H1 (cell line): ENCODE measurements at regions not wholly inside any gene's neighbourhood (a gene's known extent, or its start where the extent isn't known, plus 50 kb on each side); places are given as distances from the start of the nearest gene placed in this dataset.

Source experiments
- CTCF ChIA-PET: fragments of 300-600 bp; sonication (Branson Sonifier 250); formaldehyde crosslinking; loops from one replicate; lab custom pipeline; 2021; ENCODE audit not compliant: partially characterized antibody; lab: Charles Lee
- POLR2A ChIA-PET: fragments of 300-600 bp; sonication (Branson Sonifier 250); formaldehyde crosslinking; loops from one replicate; lab custom pipeline; 2021; ENCODE audit warnings: inconsistent platforms; ENCODE audit not compliant: partially characterized antibody; lab: Charles Lee
- DNase-seq, 2 experiments: peaks; one replicate each; pipeline versions ENCODE4 v3.0.0 to v3.0.0-alpha.2; 2010 to 2022; ENCODE audit warnings: low spot score in 2 of 2, low read depth in 1 of 2, mixed read lengths in 1 of 2
- FAIRE-seq: peaks from 2 replicates; lab custom pipeline; 2011; peaks lifted over from hg19 to GRCh38; lab: Jason Lieb, UNC
- H2AFZ ChIP-seq: 2 replicates; pipeline ENCODE4 v1.8.1; 2012; ENCODE audit warnings: low read length, inconsistent platforms
- H2AK5ac ChIP-seq: 2 replicates; pipeline ENCODE4 v1.6.1; 2013; ENCODE audit warnings: low read depth, low read length
- H2BK120ac ChIP-seq: replicated peaks from 2 replicates; pipeline ENCODE3; 2013; ENCODE audit warnings: low read depth, low read length, inconsistent platforms
- H2BK12ac ChIP-seq: 2 replicates; pipeline ENCODE4 v1.6.1; 2013; ENCODE audit warnings: low read depth, low read length
- H2BK15ac ChIP-seq: 2 replicates; pipeline ENCODE4 v1.6.1; 2013; ENCODE audit warnings: low read length
- H2BK20ac ChIP-seq: 2 replicates; pipeline ENCODE4 v1.6.1; 2013; ENCODE audit warnings: low read length
- H2BK5ac ChIP-seq: 2 replicates; pipeline ENCODE4 v1.6.1; 2013; ENCODE audit warnings: low read depth, low read length
- H3K14ac ChIP-seq: 2 replicates; pipeline ENCODE4 v1.6.1; 2013; ENCODE audit warnings: inconsistent platforms; ENCODE audit not compliant: insufficient read length
- H3K18ac ChIP-seq: 2 replicates; pipeline ENCODE4 v1.6.1; 2013; ENCODE audit warnings: low read length; ENCODE audit errors: extremely low read depth
- H3K23ac ChIP-seq: 2 replicates; pipeline ENCODE4 v1.6.1; 2013; ENCODE audit warnings: inconsistent platforms; ENCODE audit not compliant: insufficient read length
- H3K23me2 ChIP-seq: 2 replicates; pipeline ENCODE4 v1.6.1; 2013; ENCODE audit warnings: low read depth, low read length
- H3K27ac ChIP-seq: 2 replicates; pipeline ENCODE4 v1.6.1; 2011; ENCODE audit warnings: low read depth, low read length, inconsistent platforms
- H3K27me3 ChIP-seq, 4 experiments: replicated peaks in 1 of 4; 1 replicate in 1 of 4; 2 replicates in 3 of 4; pipeline versions ENCODE4 v1.6.1 to v1.8.1; 2011 to 2013; ENCODE audit warnings: low read length in 3 of 4, mild to moderate bottlenecking in 3 of 4, inconsistent platforms in 2 of 4, mixed read lengths in 2 of 4, moderate library complexity in 1 of 4; ENCODE audit not compliant: control insufficient read depth in 3 of 4, insufficient read depth in 3 of 4; ENCODE audit errors: extremely low read depth in 1 of 4
- H3K36me3 ChIP-seq, 4 experiments: 2 replicates each; pipeline versions ENCODE4 v1.6.1 to v1.8.1; 2011 to 2013; ENCODE audit warnings: mild to moderate bottlenecking in 4 of 4, low read length in 3 of 4, moderate library complexity in 2 of 4, control low read depth in 1 of 4, inconsistent platforms in 1 of 4; ENCODE audit not compliant: insufficient read depth in 4 of 4, control insufficient read depth in 2 of 4
- H3K4ac ChIP-seq: replicated peaks from 2 replicates; pipeline ENCODE3; 2013; ENCODE audit warnings: low read length, low read depth, mixed read lengths, inconsistent platforms; ENCODE audit not compliant: insufficient read length
- H3K4me1 ChIP-seq, 4 experiments: replicated peaks in 1 of 4; 1 replicate in 1 of 4; 2 replicates in 3 of 4; pipeline versions ENCODE4 v1.6.1 to v1.8.1; 2011 to 2013; ENCODE audit warnings: low read length in 3 of 4, inconsistent platforms in 2 of 4, mixed read lengths in 1 of 4; ENCODE audit not compliant: insufficient read depth in 4 of 4, control insufficient read depth in 3 of 4
- H3K4me2 ChIP-seq, 2 experiments: 2 replicates each; pipeline versions ENCODE4 v1.6.1 to v1.8.1; 2011 to 2013; ENCODE audit warnings: low read depth in 2 of 2, low read length in 2 of 2, control low read depth in 1 of 2, inconsistent platforms in 1 of 2, mild to moderate bottlenecking in 1 of 2; ENCODE audit not compliant: insufficient read depth in 1 of 2
- H3K4me3 ChIP-seq, 4 experiments: fragments of 200-600, 300-600 bp in 1 of 4; sonication (generic), shearing (Covaris generic), sonication (Bioruptor Twin) in 1 of 4; 2 replicates each; pipeline versions ENCODE4 v1.5.1 to v1.8.1; 2011 to 2016; ENCODE audit warnings: low read length in 4 of 4, low read depth in 3 of 4, control low read depth in 2 of 4, inconsistent platforms in 2 of 4, mild to moderate bottlenecking in 2 of 4, mixed read lengths in 1 of 4, moderate library complexity in 1 of 4; ENCODE audit not compliant: insufficient read depth in 2 of 4; ENCODE audit errors: extremely low read depth in 1 of 4
- H3K56ac ChIP-seq: replicated peaks from 2 replicates; pipeline ENCODE3; 2013; ENCODE audit warnings: low read depth, mild to moderate bottlenecking, mixed read lengths, low read length, inconsistent platforms; ENCODE audit not compliant: insufficient read length
- H3K79me1 ChIP-seq: 2 replicates; pipeline ENCODE4 v1.6.1; 2013; ENCODE audit warnings: low read depth, low read length, control low read depth
- H3K79me2 ChIP-seq, 2 experiments: 2 replicates each; pipeline versions ENCODE4 v1.6.1 to v1.8.1; 2012 to 2013; ENCODE audit warnings: low read length in 2 of 2, mild to moderate bottlenecking in 2 of 2, inconsistent platforms in 1 of 2; ENCODE audit not compliant: insufficient read depth in 2 of 2, control insufficient read depth in 1 of 2
- H3K9ac ChIP-seq, 4 experiments: replicated peaks in 1 of 4; 1 replicate in 1 of 4; 2 replicates in 3 of 4; pipeline versions ENCODE4 v1.6.1 to v1.8.1; 2011 to 2013; ENCODE audit warnings: low read depth in 3 of 4, low read length in 3 of 4, control low read depth in 2 of 4, mild to moderate bottlenecking in 2 of 4, moderate library complexity in 2 of 4, inconsistent platforms in 1 of 4; ENCODE audit errors: extremely low read depth in 1 of 4
- H3K9me3 ChIP-seq, 2 experiments: 2 replicates each; pipeline versions ENCODE4 v1.6.1 to v1.8.1; 2012 to 2013; ENCODE audit warnings: mild to moderate bottlenecking in 2 of 2, moderate library complexity in 2 of 2, control low read depth in 1 of 2, inconsistent platforms in 1 of 2, low read depth in 1 of 2, low read length in 1 of 2, mixed read lengths in 1 of 2; ENCODE audit not compliant: insufficient read depth in 2 of 2
- H4K20me1 ChIP-seq, 2 experiments: replicated peaks in 1 of 2; 2 replicates each; pipeline versions ENCODE3 to v1.8.1; 2011 to 2013; ENCODE audit warnings: inconsistent platforms in 2 of 2, low read length in 2 of 2, mild to moderate bottlenecking in 1 of 2; ENCODE audit not compliant: insufficient read depth in 2 of 2, control insufficient read depth in 1 of 2
- H4K5ac ChIP-seq: 2 replicates; pipeline ENCODE4 v1.6.1; 2013; ENCODE audit warnings: low read length, low read depth, mixed read lengths, inconsistent platforms; ENCODE audit not compliant: insufficient read length
- H4K8ac ChIP-seq: 2 replicates; pipeline ENCODE4 v1.8.0; 2013; ENCODE audit warnings: mild to moderate bottlenecking, moderate library complexity, low read length, inconsistent platforms; ENCODE audit not compliant: insufficient read depth; ENCODE audit errors: extremely low read depth
- H4K91ac ChIP-seq: replicated peaks from 2 replicates; pipeline ENCODE3; 2013; ENCODE audit warnings: low read length, mixed read lengths, inconsistent platforms; ENCODE audit not compliant: insufficient read length
- BCL11A ChIP-seq, 2 experiments: IDR thresholded peaks; one replicate each; pipeline ENCODE4 v1.6.1; 2011; ENCODE audit warnings: low read depth in 2 of 2, low read length in 2 of 2, mild to moderate bottlenecking in 2 of 2
- BRCA1 ChIP-seq: IDR thresholded peaks from 2 replicates; pipeline ENCODE4 v1.6.1; 2012; ENCODE audit warnings: low read depth, low read length, improper control_type of control experiment
- CREB1 ChIP-seq: IDR thresholded peaks from 2 replicates; pipeline ENCODE4 v1.6.1; 2012; ENCODE audit warnings: inconsistent platforms
- HDAC6 ChIP-seq: IDR thresholded peaks from one replicate; pipeline ENCODE4 v1.7.1; 2012; ENCODE audit warnings: low read depth, mild to moderate bottlenecking, inconsistent platforms, low read length, moderate library complexity
- POLR2AphosphoS5 ChIP-seq: IDR thresholded peaks from 2 replicates; pipeline ENCODE4 v1.6.1; 2011; ENCODE audit warnings: low read depth, low read length
- RNF2 ChIP-seq: fragments of 200-900, 300-1000 bp; sonication (generic); IDR thresholded peaks from 2 replicates; pipeline ENCODE4 v1.7.1; 2016; ENCODE audit warnings: borderline replicate concordance, low read depth, mild to moderate bottlenecking, antibody characterized with exemption, low read length; ENCODE audit not compliant: poor library complexity, severe bottlenecking; ENCODE audit errors: missing control alignments
- SP2 ChIP-seq: IDR thresholded peaks from 2 replicates; pipeline ENCODE4 v1.6.1; 2012; ENCODE audit warnings: mild to moderate bottlenecking, low read length, inconsistent platforms
- SP4 ChIP-seq: IDR thresholded peaks from 2 replicates; pipeline ENCODE4 v1.6.1; 2012; ENCODE audit warnings: low read length, inconsistent platforms
- TBP ChIP-seq: IDR thresholded peaks from 2 replicates; pipeline ENCODE4 v1.6.1; 2011; ENCODE audit warnings: low read depth, low read length, improper control_type of control experiment
- WGBS, 2 experiments: shearing (Covaris generic) in 1 of 2; methylation state at CpG; one replicate each; pipeline versions ENCODE4 v1.1.6 to v1.1.7; 2013 to 2015; ENCODE audit warnings: low lambda C conversion rate in 2 of 2, mixed read lengths in 2 of 2, inconsistent platforms in 1 of 2, low coverage in 1 of 2, missing lambda C conversion rate in 1 of 2; ENCODE audit not compliant: insufficient replicate concordance in 2 of 2, insufficient coverage in 1 of 2, insufficient read length in 1 of 2; ENCODE audit errors: extremely low coverage in 1 of 2, missing lambda C conversion rate in 1 of 2; 5-methylcytosine and 5-hydroxymethylcytosine counted together

DNA sequence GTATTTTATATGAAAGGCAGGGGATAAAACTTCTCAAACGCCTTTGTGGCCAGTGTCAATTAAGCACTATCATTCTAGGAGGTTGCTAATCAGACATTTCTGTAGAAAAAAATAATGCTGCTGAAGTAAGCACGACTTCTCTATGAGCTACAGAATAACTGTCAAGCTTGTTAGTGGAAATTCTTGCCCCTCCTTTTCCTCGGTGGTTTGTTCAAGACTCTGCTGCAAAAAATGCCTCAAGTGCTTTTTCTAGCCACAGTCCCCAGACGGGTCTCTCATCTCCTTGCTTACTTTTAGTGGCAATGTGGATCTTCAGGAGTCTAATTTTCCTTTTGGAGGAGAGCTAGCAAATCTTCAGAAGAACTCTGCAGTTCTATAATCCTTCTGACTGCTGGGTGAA is 452.0 kb downstream of the FUT8 start:
- no peaks in the 10 kb centered on the region for H3K79me2 ChIP-seq
- H2BK120ac ChIP-seq: no peak overlapping the region
- H4K8ac ChIP-seq: no peak overlapping the region
- no peak overlapping the region for H2BK15ac ChIP-seq
- no peak overlapping the region for H3K23ac ChIP-seq
- no peak overlapping the region for H3K4me2 ChIP-seq
- no peaks in the 10 kb centered on the region for H3K36me3 ChIP-seq
- no peak overlapping the region for H3K9ac ChIP-seq
- no peaks in the 10 kb centered on the region for H3K4me1 ChIP-seq
- DNase-seq (no peak), FAIRE-seq (no peak)
- TF ChIP-seq POLR2AphosphoS5 (no peak), TBP (no peak), RNF2 (no peak), BCL11A (IDR thresholded peaks at IDR 0.05; ENCODE audit: low read depth in 2 of 2, low read length in 2 of 2) (no peak), HDAC6 (no peak), BRCA1 (no peak), SP4 (no peak), SP2 (no peak), CREB1 (no peak)
- no peak overlapping the region for H3K4me3 ChIP-seq
- no peaks in the 10 kb centered on the region for H3K79me1 ChIP-seq
- no peaks in the 10 kb centered on the region for H3K9me3 ChIP-seq
- H3K27me3 ChIP-seq: no peaks in the 10 kb centered on the region
- H2BK12ac ChIP-seq: no peak overlapping the region
- H3K4ac ChIP-seq: no peak overlapping the region
- no peak overlapping the region for H2BK5ac ChIP-seq
- POLR2A ChIA-PET: interaction anchor here (0.7 kb wide), 1 partner anchor 1359 kb away, joined by 3 read pairs; no protein-coding TSS in a partner anchor
- H2AK5ac ChIP-seq: no peak overlapping the region
- no peaks in the 10 kb centered on the region for H4K20me1 ChIP-seq
- H2BK20ac ChIP-seq: no peak overlapping the region
- CTCF ChIA-PET: interaction anchor here (0.8 to 1.7 kb wide), 5 partner anchors 12 to 700 kb away, joined by 3 to 5 read pairs (median 3); no protein-coding TSS in a partner anchor
- no peak overlapping the region for H3K18ac ChIP-seq
- 84% methylated on average over 4 of the region's 4 CpGs; no CpG with 5 or more reads in 1 of the 2 experiments for WGBS, 2 experiments
- H2AFZ ChIP-seq: no peak overlapping the region
- H3K27ac ChIP-seq: no peak overlapping the region
- H3K14ac ChIP-seq: no peak overlapping the region
- H3K56ac ChIP-seq: no peak overlapping the region
- no peak overlapping the region for H4K5ac ChIP-seq
- no peak overlapping the region for H4K91ac ChIP-seq
- no peaks in the 10 kb centered on the region for H3K23me2 ChIP-seq
